ENCODE measurements at regions not wholly inside any gene's neighbourhood (a gene's known extent, or its start where the extent isn't known, plus 50 kb on each side); places are given as distances from the start of the nearest gene placed in this dataset.
"Not testable (repeated sequence)": the region's sequence is repeated elsewhere in the genome, so short reads cannot be mapped to it uniquely, and the experiment has no call there.

GRCh38 chr13:26485786-26486185, 71.7 kb upstream of the WASF3 start:
- no peak for DNase-seq
- peaks cover 2% of the 10 kb centered on the region for H3K27me3 Mint-ChIP-seq
- ATAC-seq: no peak
- CTCF ChIA-PET: interaction anchor here (1.6 kb wide), 1 partner anchor 213 kb away, joined by 5 read pairs; no protein-coding TSS in a partner anchor
- intact Hi-C loops (cut with micrococcal nuclease): no loop called here
- no peak overlapping the region for H3K27ac Mint-ChIP-seq
- TF ChIP-seq CTCF (IDR thresholded peaks at IDR 0.05): no peak
- POLR2A ChIA-PET: no interaction called here
- H3K4me1 Mint-ChIP-seq (ENCODE audit: low read depth): peaks cover 11% of the 10 kb centered on the region
- H3K9me3 Mint-ChIP-seq: no peaks in the 10 kb centered on the region
- H3K36me3 Mint-ChIP-seq (ENCODE audit: low read depth): no peaks in the 10 kb centered on the region
- no peak overlapping the region for H3K4me3 Mint-ChIP-seq

GRCh38 chr13:26486550-26486949, 70.9 kb upstream of the WASF3 start:
- Mint-ChIP-seq H3K4me1 (ENCODE audit: low read depth) (peaks cover 11% of the 10 kb centered on the region), H3K9me3 (no peaks in the 10 kb centered on the region), H3K4me3 (no peak overlapping the region), H3K27ac (no peak overlapping the region), H3K27me3 (peaks cover 2% of the 10 kb centered on the region), H3K36me3 (ENCODE audit: low read depth) (no peaks in the 10 kb centered on the region)
- ChIA-PET CTCF (interaction anchor here (1.0 to 1.6 kb wide), 3 partner anchors 10 to 212 kb away, joined by 4 to 5 read pairs (median 4); no protein-coding TSS in a partner anchor), POLR2A (no interaction called here)
- intact Hi-C loops (cut with micrococcal nuclease): no loop called here
- TF ChIP-seq CTCF (IDR thresholded peaks at IDR 0.05): no peak
- no peak for DNase-seq
- no peak for ATAC-seq

- no peak overlapping the region for H3K4me3 Mint-ChIP-seq
- peaks cover 2% of the 10 kb centered on the region for H3K27me3 Mint-ChIP-seq
- no peak for TF ChIP-seq CTCF (IDR thresholded peaks at IDR 0.05)
- ATAC-seq (no peak), DNase-seq (no peak)
- CTCF ChIA-PET: interaction anchor here (1.4 kb wide), 1 partner anchor 9 kb away, joined by 4 read pairs; no protein-coding TSS in a partner anchor
- intact Hi-C loops (cut with micrococcal nuclease): no loop called here
- no peaks in the 10 kb centered on the region for H3K9me3 Mint-ChIP-seq
- POLR2A ChIA-PET: no interaction called here
- H3K4me1 Mint-ChIP-seq (ENCODE audit: low read depth): peaks cover 7% of the 10 kb centered on the region
- H3K27ac Mint-ChIP-seq: no peak overlapping the region
- H3K36me3 Mint-ChIP-seq (ENCODE audit: low read depth): no peaks in the 10 kb centered on the region
Observed at GRCh38 chr13:26487781-26488180, 69.7 kb upstream of the WASF3 start.

- ATAC-seq: no peak
- no peak overlapping the region for H3K4me3 Mint-ChIP-seq
- intact Hi-C loops (cut with micrococcal nuclease): no loop called here
Observed at GRCh38 chr13:26488236-26489003, 69.1 kb upstream of the WASF3 start.

GRCh38 chr13:26492301-26492700, 65.2 kb upstream of the WASF3 start:
- H3K27me3 Mint-ChIP-seq; H3K4me1 Mint-ChIP-seq (ENCODE audit: low read depth); ATAC-seq; intact Hi-C loops (cut with micrococcal nuclease); DNase-seq; H3K4me3 Mint-ChIP-seq; H3K9me3 Mint-ChIP-seq; H3K27ac Mint-ChIP-seq; H3K36me3 Mint-ChIP-seq (ENCODE audit: low read depth): not testable (repeated sequence)
- ChIA-PET CTCF (interaction anchor here (7.8 kb wide), 1 partner anchor 307 kb away, joined by 112 read pairs; no protein-coding TSS in a partner anchor), POLR2A (interaction anchor here (0.6 kb wide), 1 partner anchor 306 kb away, joined by 3 read pairs; no protein-coding TSS in a partner anchor)

More at GRCh38 chr13:26488236-26489003, 69.1 kb upstream of the WASF3 start:
- ChIA-PET POLR2A (no interaction called here), CTCF (interaction anchor here (1.1 kb wide), 1 partner anchor 9 kb away, joined by 3 read pairs; no protein-coding TSS in a partner anchor)
- Mint-ChIP-seq H3K4me1 (ENCODE audit: low read depth) (peaks cover 2% of the 10 kb centered on the region), H3K9me3 (no peaks in the 10 kb centered on the region), H3K27ac (no peak overlapping the region), H3K27me3 (peaks cover 2% of the 10 kb centered on the region), H3K36me3 (ENCODE audit: low read depth) (no peaks in the 10 kb centered on the region)
- TF ChIP-seq CTCF (IDR thresholded peaks at IDR 0.05): no peak
- DNase-seq: no peak

Measured in activated CD8-positive, alpha-beta T cell treated with anti-CD3 and anti-CD28 coated beads for 36 hours (primary cell).